Type B pancreatic cell (in vitro differentiated cells): ENCODE measurements at regions not wholly inside any gene's neighbourhood (a gene's known extent, or its start where the extent isn't known, plus 50 kb on each side); places are given as distances from the start of the nearest gene placed in this dataset.

Experiments used
- DNase-seq: peaks from one replicate; pipeline ENCODE4 v3.0.0; 2021; ENCODE audit warnings: mixed read lengths; ENCODE audit not compliant: unreplicated experiment; ENCODE audit errors: extremely low spot score
- H3K27ac Mint-ChIP-seq: 2 replicates; pipeline ENCODE4 v1.8.0; 2021; ENCODE audit warnings: mild to moderate bottlenecking, mixed read lengths
- H3K27me3 Mint-ChIP-seq: 2 replicates; pipeline ENCODE4 v1.8.0; 2021; ENCODE audit warnings: mixed read lengths
- H3K36me3 Mint-ChIP-seq: 2 replicates; pipeline ENCODE4 v1.8.0; 2021; ENCODE audit warnings: mixed read lengths
- H3K4me1 Mint-ChIP-seq: one replicate; pipeline ENCODE4 v1.8.0; 2021; ENCODE audit warnings: mixed read lengths; ENCODE audit not compliant: unreplicated experiment
- H3K4me3 Mint-ChIP-seq: 2 replicates; pipeline ENCODE4 v1.8.0; 2021; ENCODE audit warnings: mild to moderate bottlenecking, mixed read lengths
- H3K9me3 Mint-ChIP-seq: 2 replicates; pipeline ENCODE4 v1.8.0; 2021; ENCODE audit warnings: mixed read lengths
- TF ChIP-seq, protein P1 (sequence below): fragments of 200-600 bp; sonication (generic); conservative IDR thresholded peaks from 2 replicates; pipeline ENCODE4 v1.5.0; 2021; ENCODE audit warnings: antibody characterized with exemption, mild to moderate bottlenecking

DNA sequence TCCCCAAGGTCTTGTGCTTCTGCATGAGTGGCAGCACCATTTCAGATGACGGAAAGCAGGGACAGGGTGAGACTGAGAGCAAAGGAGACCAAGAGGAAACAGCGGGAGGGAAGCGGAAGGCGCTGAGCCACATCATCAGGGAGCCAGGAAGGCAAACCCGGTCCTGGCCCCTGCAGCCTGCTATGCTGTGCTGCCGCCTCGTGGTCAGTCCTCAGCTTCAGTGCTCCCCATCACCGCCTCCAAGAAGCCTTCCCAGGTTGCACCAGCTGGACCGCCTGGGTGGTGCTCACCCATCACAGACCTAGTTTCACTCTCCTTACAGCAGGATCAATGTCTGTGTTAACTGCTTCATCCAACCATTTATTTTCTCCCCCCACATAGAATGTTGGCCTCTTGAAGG lies 73.0 kb upstream of the PHF21B start:
- Mint-ChIP-seq H3K4me3 (no peak overlapping the region), H3K4me1 (no peaks in the 10 kb centered on the region), H3K36me3 (peaks cover 4% of the 10 kb centered on the region), H3K27ac (no peak overlapping the region), H3K27me3 (peaks cover 43% of the 10 kb centered on the region), H3K9me3 (peaks cover 6% of the 10 kb centered on the region)
- DNase-seq: no peak
- TF ChIP-seq, protein P1, sequence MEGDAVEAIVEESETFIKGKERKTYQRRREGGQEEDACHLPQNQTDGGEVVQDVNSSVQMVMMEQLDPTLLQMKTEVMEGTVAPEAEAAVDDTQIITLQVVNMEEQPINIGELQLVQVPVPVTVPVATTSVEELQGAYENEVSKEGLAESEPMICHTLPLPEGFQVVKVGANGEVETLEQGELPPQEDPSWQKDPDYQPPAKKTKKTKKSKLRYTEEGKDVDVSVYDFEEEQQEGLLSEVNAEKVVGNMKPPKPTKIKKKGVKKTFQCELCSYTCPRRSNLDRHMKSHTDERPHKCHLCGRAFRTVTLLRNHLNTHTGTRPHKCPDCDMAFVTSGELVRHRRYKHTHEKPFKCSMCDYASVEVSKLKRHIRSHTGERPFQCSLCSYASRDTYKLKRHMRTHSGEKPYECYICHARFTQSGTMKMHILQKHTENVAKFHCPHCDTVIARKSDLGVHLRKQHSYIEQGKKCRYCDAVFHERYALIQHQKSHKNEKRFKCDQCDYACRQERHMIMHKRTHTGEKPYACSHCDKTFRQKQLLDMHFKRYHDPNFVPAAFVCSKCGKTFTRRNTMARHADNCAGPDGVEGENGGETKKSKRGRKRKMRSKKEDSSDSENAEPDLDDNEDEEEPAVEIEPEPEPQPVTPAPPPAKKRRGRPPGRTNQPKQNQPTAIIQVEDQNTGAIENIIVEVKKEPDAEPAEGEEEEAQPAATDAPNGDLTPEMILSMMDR: peak; percentile 51

GRCh38 chr22:45083659-45084305 lies 74.0 kb upstream of the PHF21B start:
- H3K4me3 Mint-ChIP-seq: no peak overlapping the region
- H3K27ac Mint-ChIP-seq: no peak overlapping the region
- peaks cover 4% of the 10 kb centered on the region for H3K36me3 Mint-ChIP-seq
- no peak for DNase-seq
- H3K4me1 Mint-ChIP-seq: no peaks in the 10 kb centered on the region
- TF ChIP-seq, protein P1: no peak
- peaks cover 6% of the 10 kb centered on the region for H3K9me3 Mint-ChIP-seq
- peaks cover 42% of the 10 kb centered on the region for H3K27me3 Mint-ChIP-seq

DNA sequence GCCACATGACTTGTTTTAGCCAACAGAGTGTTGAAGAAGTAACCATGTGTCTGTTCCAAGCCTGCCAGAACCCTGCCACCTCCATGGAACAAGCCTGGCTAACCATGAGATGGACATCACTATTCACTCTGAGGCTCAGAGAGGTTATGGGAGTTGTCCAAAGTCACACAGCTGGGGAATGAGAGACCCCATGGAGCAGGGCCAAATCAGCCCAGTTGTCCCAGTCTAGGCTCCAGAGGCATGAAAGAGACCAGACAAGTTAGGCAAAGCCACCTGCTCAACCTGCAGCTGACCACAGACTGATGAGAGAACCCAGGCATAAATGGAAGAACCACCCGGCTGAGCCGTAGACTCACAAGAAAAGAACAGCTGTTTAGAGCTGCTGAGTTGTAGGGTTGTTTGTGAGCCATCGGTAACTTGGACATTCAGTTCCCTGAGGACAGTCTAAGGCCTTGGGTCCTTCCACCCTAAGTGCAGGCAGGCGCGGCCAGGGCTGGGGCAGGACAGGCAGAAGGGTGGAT lies 74.7 kb upstream of the PHF21B start:
- TF ChIP-seq, protein P1: no peak

DNA sequence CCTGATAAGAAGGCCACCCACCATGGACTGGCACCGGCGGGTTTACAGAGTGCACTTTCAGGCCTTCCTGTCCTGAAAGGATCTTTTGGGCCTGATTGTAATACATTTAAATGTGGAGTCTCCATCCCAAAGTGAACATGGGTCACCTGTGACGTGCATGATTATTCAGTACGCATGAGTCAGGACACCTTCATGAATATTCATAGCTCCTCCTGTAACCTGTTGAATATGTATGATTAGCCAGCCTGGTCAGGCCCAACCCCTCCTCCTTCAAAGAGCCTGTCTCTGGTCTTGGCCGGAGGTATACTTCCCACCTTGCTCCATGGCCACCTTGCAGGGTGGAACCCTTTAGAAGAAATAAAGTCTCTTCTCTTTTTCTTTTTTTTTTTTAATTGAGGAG lies 75.9 kb upstream of the NUP50 start:
- no peak for DNase-seq
- H3K4me1 Mint-ChIP-seq: peaks cover 4% of the 10 kb centered on the region
- H3K36me3 Mint-ChIP-seq: no peaks in the 10 kb centered on the region
- H3K4me3 Mint-ChIP-seq: no peak overlapping the region
- peaks cover 37% of the 10 kb centered on the region for H3K27me3 Mint-ChIP-seq
- TF ChIP-seq, protein P1: no peak
- H3K9me3 Mint-ChIP-seq: no peaks in the 10 kb centered on the region
- no peak overlapping the region for H3K27ac Mint-ChIP-seq

More for the DNA sequence above, 74.7 kb upstream of the PHF21B start:
- H3K4me3 Mint-ChIP-seq: no peak overlapping the region
- H3K9me3 Mint-ChIP-seq: peaks cover 6% of the 10 kb centered on the region
- peaks cover 4% of the 10 kb centered on the region for H3K36me3 Mint-ChIP-seq
- H3K27ac Mint-ChIP-seq: no peak overlapping the region
- H3K27me3 Mint-ChIP-seq: peaks cover 39% of the 10 kb centered on the region
- no peak for DNase-seq
- H3K4me1 Mint-ChIP-seq: no peaks in the 10 kb centered on the region

DNA sequence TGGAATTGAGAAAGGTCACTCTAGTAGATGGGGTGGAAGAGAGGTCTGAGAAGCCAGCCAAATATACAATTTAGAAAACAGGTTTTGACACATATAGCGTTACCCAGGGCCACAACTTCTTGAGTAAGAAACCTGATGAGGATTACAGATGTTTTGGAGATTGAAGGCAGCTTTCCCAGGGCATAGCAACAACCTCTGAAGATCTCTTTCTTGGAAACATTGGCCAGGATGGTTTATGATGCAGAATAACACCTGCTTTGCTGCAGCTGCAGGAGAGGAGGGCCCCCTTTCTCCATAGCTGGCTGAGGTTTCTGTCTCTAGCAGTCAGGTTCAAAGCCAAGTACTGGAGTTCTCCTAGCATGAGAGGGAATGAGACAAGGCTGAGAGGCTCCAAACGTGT lies 75.1 kb upstream of the NUP50 start:
- Mint-ChIP-seq H3K27me3 (peaks cover 34% of the 10 kb centered on the region), H3K9me3 (no peaks in the 10 kb centered on the region), H3K36me3 (no peaks in the 10 kb centered on the region), H3K4me3 (no peak overlapping the region), H3K4me1 (peaks cover 4% of the 10 kb centered on the region), H3K27ac (no peak overlapping the region)
- DNase-seq: no peak
- TF ChIP-seq, protein P1: no peak
